HG02840 (cell line): ENCODE measurements at regions not wholly inside any gene's neighbourhood (a gene's known extent, or its start where the extent isn't known, plus 50 kb on each side); places are given as distances from the start of the nearest gene placed in this dataset.
"Not testable (repeated sequence)": the region's sequence is repeated elsewhere in the genome, so short reads cannot be mapped to it uniquely, and the experiment has no call there.

ENCODE experiments used
- ATAC-seq: cut with Tn5 transposase; IDR thresholded peaks from one replicate; pipeline ENCODE4 v1.9.1; 2021; ENCODE audit warnings: mild to moderate bottlenecking, moderate library complexity, moderate number of reproducible peaks; ENCODE audit not compliant: unreplicated experiment, low FRiP score

GRCh38 chr12:28767836-28768348, 381.2 kb upstream of the FAR2 start:
- no peak for ATAC-seq

- no peak for ATAC-seq
These were observed 378.8 kb upstream of the FAR2 start for GRCh38 chr12:28770322-28770721.

GRCh38 chr12:28771968-28772367, 377.1 kb upstream of the FAR2 start:
- ATAC-seq, result no peak

GRCh38 chr12:28775556-28775955, 373.5 kb upstream of the FAR2 start:
- ATAC-seq, result no peak

- no peak for ATAC-seq
These were observed 372.9 kb upstream of the FAR2 start for GRCh38 chr12:28776220-28776619.

- no peak for ATAC-seq
These were observed 372.1 kb upstream of the FAR2 start for GRCh38 chr12:28776913-28777422.

GRCh38 chr12:28777603-28778365, 371.3 kb upstream of the FAR2 start:
- no peak for ATAC-seq

- no peak for ATAC-seq
These were observed 369.0 kb upstream of the FAR2 start for GRCh38 chr12:28780096-28780495.

DNA sequence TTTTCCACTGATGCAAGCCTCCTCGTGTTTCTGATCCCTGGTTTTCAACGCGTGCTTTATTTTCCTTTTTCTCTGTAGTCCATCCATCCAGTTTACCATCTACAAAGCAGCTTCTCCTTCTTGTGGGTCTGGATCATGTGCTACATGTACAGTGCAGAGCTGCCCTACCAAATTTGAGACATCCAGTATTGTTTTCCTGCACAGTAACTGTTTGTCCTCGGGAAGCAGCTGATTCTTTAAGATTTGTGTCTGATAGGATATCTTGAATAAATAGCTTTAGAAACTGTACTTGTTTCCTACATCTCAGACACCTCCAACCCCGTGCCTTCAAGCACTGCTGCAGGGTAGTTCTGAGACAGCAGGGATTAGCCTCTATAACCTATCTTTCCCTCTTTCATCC, 368.1 kb upstream of the FAR2 start:
- no peak for ATAC-seq

DNA sequence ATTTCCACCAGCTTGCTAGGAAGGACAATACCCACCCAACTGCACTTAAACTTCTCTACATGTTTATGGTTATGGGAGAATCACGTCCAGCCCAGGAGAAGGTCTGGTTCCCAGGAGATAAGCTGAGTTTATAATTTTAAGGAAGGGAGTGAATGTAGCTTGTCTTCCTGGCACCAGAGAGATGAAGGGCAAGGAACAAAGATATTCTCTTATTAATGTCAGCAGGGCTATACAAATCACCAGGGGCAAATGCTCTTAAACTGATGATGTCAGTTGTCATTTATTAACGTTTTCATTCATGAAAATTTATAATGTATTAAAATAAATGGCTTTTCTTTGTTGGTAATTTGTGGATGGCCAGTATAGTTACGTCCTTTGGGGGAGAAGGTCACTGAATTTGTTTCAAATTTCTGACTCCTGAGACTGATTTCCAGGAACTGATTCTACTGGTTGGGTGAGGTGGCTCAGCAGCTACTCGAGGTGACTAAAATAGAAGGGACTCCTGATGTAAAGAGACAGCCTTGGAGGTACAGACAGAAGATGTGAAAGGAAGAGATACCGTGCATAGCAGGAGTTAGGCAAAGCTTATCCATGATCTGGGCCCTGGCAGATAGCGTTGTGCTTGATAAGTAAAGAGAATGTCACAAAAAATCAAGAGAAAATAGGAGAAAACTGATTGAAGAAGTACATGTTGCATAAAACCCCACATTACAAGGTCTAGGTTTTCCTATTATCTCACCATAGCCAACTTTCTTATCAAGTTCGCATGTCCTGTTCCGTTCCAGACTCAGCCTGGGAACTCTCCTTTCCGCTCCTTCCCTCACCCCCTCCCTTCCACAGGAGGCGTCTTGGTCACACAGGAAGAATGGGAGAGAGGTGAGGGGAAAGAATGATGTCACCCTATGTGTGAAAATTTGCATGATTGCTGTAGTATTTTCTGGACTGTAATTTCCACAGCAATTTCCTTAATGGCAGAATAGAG, 367.1 kb upstream of the FAR2 start:
- no peak for ATAC-seq

- ATAC-seq, result no peak
These were observed 366.3 kb upstream of the FAR2 start for GRCh38 chr12:28782812-28783211.

- ATAC-seq, result no peak
These were observed 361.9 kb upstream of the FAR2 start for GRCh38 chr12:28787151-28787550.

GRCh38 chr12:28788256-28788655, 360.8 kb upstream of the FAR2 start:
- ATAC-seq, result not testable (repeated sequence)

DNA sequence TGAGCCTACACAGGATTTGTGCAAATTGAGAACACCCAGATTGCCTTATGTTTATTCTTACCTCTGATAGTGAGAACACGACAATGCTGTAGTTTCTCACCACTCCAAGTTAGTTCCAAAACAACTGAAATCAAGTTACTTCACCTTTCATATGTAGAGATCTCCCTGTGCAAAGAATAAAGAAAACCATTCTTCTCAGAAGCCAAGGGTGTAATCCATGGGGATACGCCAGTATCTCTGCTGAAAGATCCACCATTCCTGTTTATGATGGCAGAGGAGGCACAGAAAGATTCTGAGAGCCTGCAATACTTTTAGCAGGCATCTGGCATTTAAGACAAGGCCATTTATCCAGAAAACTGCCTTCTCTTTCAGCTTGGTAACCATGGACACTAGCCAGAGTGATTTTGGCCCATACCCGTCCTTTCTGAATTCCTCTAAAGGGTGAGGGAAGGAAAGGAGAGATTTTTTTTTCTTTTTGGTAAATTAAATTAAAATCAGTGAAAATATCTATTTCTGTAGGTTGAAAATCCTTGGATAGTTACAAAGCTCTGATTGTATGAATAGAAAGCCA, 355.4 kb upstream of the FAR2 start:
- ATAC-seq, result no peak

- no peak for ATAC-seq
These were observed 354.9 kb upstream of the FAR2 start for GRCh38 chr12:28794211-28794610.

DNA sequence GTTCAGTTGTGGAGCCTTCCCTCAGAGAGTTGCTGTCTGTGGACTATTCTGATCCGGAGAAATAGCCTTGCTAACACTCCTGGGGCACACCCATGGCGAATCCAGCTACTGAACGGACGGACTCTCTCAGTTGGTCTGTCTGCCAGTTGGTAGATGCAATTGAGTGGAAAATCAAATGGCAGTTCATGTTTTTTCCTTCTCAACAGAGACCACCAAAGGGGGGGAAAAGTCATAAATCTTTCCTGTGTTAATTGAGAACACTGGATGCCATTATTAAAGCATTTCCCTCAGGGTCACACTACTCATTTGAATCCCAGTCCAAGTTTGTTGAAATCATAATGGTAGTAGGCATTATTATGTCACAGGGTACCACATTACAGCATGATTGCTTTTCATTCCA, 354.3 kb upstream of the FAR2 start:
- no peak for ATAC-seq

DNA sequence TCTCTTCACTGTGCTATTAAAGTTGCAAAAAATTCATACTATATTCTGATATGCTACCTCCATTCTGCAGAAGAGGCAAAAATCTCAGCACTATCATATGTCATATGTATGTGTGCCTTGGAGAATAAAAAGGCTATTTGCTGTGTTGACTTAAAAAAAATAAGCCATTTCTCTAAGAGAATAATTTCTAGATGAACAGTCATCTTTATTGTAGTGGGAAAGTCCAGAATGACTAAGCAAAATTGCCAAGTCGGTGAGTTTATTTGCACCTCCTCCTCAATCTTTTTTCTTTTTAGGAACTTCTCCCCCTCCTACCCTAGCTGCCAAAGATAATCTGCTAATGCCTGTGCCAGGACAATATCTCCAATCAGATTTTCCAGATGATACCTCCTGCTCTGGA, 353.8 kb upstream of the FAR2 start:
- no peak for ATAC-seq

- no peak for ATAC-seq
These were observed 349.7 kb upstream of the FAR2 start for GRCh38 chr12:28799348-28799747.

DNA sequence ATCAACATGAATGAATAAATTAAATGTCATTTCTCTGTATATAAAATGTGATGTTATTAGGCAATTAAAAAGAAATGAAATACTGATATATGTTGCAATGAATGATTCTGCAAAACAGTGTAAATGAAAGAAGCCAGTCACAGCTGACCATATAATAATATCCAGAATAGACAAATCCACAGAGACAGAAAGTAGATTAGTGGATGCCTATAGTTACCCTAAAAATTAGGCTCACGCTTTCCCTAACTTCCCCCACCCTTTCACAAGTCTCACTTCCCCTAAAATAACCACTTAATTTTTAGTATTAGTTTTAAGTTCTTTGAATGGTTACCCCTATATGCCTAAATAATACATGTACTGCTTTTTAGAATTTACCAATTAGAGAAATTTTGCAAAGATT, 348.9 kb upstream of the FAR2 start:
- ATAC-seq, result peak; percentile 56

- ATAC-seq, result no peak
These were observed 346.2 kb upstream of the FAR2 start for GRCh38 chr12:28802706-28803438.
